ENCODE measurements at regions not wholly inside any gene's neighbourhood (a gene's known extent, or its start where the extent isn't known, plus 50 kb on each side); places are given as distances from the start of the nearest gene placed in this dataset.

- no peaks in the 10 kb centered on the region for H3K9me3 ChIP-seq (ENCODE audit: control insufficient read depth in 4 of 4, insufficient read depth in 3 of 4, low read length in 3 of 4)
- H3K4me3 ChIP-seq: no peak overlapping the region
- 68 to 90% methylated on average over 1 of the region's 1 CpG for WGBS, 2 donors
- no peaks in the 10 kb centered on the region for H3K4me1 ChIP-seq (ENCODE audit: control insufficient read depth in 5 of 5, insufficient read depth in 5 of 5, low read length in 5 of 5)
- H3K27ac ChIP-seq (ENCODE audit: low read depth in 1 of 2, low read length in 1 of 2): no peak overlapping the region
- TF ChIP-seq, protein P1, sequence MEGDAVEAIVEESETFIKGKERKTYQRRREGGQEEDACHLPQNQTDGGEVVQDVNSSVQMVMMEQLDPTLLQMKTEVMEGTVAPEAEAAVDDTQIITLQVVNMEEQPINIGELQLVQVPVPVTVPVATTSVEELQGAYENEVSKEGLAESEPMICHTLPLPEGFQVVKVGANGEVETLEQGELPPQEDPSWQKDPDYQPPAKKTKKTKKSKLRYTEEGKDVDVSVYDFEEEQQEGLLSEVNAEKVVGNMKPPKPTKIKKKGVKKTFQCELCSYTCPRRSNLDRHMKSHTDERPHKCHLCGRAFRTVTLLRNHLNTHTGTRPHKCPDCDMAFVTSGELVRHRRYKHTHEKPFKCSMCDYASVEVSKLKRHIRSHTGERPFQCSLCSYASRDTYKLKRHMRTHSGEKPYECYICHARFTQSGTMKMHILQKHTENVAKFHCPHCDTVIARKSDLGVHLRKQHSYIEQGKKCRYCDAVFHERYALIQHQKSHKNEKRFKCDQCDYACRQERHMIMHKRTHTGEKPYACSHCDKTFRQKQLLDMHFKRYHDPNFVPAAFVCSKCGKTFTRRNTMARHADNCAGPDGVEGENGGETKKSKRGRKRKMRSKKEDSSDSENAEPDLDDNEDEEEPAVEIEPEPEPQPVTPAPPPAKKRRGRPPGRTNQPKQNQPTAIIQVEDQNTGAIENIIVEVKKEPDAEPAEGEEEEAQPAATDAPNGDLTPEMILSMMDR (IDR thresholded peaks at IDR 0.05; ENCODE audit: control extremely low read depth, extremely low read depth): no peak
- H3K9ac ChIP-seq (ENCODE audit: insufficient read depth in 1 of 2, low read length in 2 of 2): no peak overlapping the region
- no peaks in the 10 kb centered on the region for H3K36me3 ChIP-seq (ENCODE audit: control insufficient read depth in 4 of 4, insufficient read depth in 4 of 4, low read length in 4 of 4)
- DNase-seq: no peak
- H3K27me3 ChIP-seq (ENCODE audit: control insufficient read depth in 3 of 3, insufficient read depth in 3 of 3, low read length in 2 of 3): no peaks in the 10 kb centered on the region
- ATAC-seq (ENCODE audit: insufficient read depth, low FRiP score): no peak
Measured at GRCh38 chr4:67130411-67130810, 414.9 kb downstream of the CENPC start.

- Histone ChIP-seq H3K36me3 (ENCODE audit: control insufficient read depth in 4 of 4, insufficient read depth in 4 of 4, low read length in 4 of 4) (no peaks in the 10 kb centered on the region), H3K27ac (ENCODE audit: low read depth in 1 of 2, low read length in 1 of 2) (no peak overlapping the region), H3K4me3 (no peak overlapping the region), H3K27me3 (ENCODE audit: control insufficient read depth in 3 of 3, insufficient read depth in 3 of 3, low read length in 2 of 3) (no peaks in the 10 kb centered on the region), H3K9ac (ENCODE audit: insufficient read depth in 1 of 2, low read length in 2 of 2) (no peak overlapping the region), H3K9me3 (ENCODE audit: control insufficient read depth in 4 of 4, insufficient read depth in 3 of 4, low read length in 3 of 4) (no peaks in the 10 kb centered on the region), H3K4me1 (ENCODE audit: control insufficient read depth in 5 of 5, insufficient read depth in 5 of 5, low read length in 5 of 5) (no peaks in the 10 kb centered on the region)
- 87 to 90% methylated on average over 4 of the region's 4 CpGs for WGBS, 2 donors
- TF ChIP-seq, protein P1 (IDR thresholded peaks at IDR 0.05; ENCODE audit: control extremely low read depth, extremely low read depth): no peak
- no peak for ATAC-seq (ENCODE audit: insufficient read depth, low FRiP score)
- no peak for DNase-seq
Measured at GRCh38 chr4:67126570-67126969, 418.7 kb downstream of the CENPC start.

GRCh38 chr4:67125636-67126514 lies 419.4 kb downstream of the CENPC start:
- WGBS, 2 donors: 73 to 86% methylated on average over 5 of the region's 5 CpGs
- no peaks in the 10 kb centered on the region for H3K27me3 ChIP-seq (ENCODE audit: control insufficient read depth in 3 of 3, insufficient read depth in 3 of 3, low read length in 2 of 3)
- no peak for DNase-seq

More at GRCh38 chr4:67125636-67126514, 419.4 kb downstream of the CENPC start:
- no peaks in the 10 kb centered on the region for H3K36me3 ChIP-seq (ENCODE audit: control insufficient read depth in 4 of 4, insufficient read depth in 4 of 4, low read length in 4 of 4)
- no peaks in the 10 kb centered on the region for H3K4me1 ChIP-seq (ENCODE audit: control insufficient read depth in 5 of 5, insufficient read depth in 5 of 5, low read length in 5 of 5)
- no peak for ATAC-seq (ENCODE audit: insufficient read depth, low FRiP score)
- no peak overlapping the region for H3K4me3 ChIP-seq
- H3K9ac ChIP-seq (ENCODE audit: insufficient read depth in 1 of 2, low read length in 2 of 2): no peak overlapping the region
- TF ChIP-seq, protein P1 (IDR thresholded peaks at IDR 0.05; ENCODE audit: control extremely low read depth, extremely low read depth): no peak
- no peaks in the 10 kb centered on the region for H3K9me3 ChIP-seq (ENCODE audit: control insufficient read depth in 4 of 4, insufficient read depth in 3 of 4, low read length in 3 of 4)
- H3K27ac ChIP-seq (ENCODE audit: low read depth in 1 of 2, low read length in 1 of 2): no peak overlapping the region

Data from lung (tissue), 11 donors.